Neural cell (in vitro differentiated cells): ENCODE measurements at regions not wholly inside any gene's neighbourhood (a gene's known extent, or its start where the extent isn't known, plus 50 kb on each side); places are given as distances from the start of the nearest gene placed in this dataset.

ENCODE experiments used
- H2AFZ ChIP-seq: fragments of 200-600, 300-800 bp; sonication (generic), shearing (Covaris generic); 2 replicates; pipeline ENCODE4 v1.6.0; 2014; ENCODE audit warnings: low read depth, mild to moderate bottlenecking, antibody characterized with exemption, low read length, moderate library complexity
- H3F3A ChIP-seq: fragments of 200-600 bp; shearing (Covaris generic); 2 replicates; pipeline ENCODE4 v1.6.1; 2016; ENCODE audit warnings: mild to moderate bottlenecking, moderate library complexity, mixed read lengths, antibody characterized with exemption, low read length; ENCODE audit not compliant: insufficient read depth, poor library complexity, severe bottlenecking
- H3K27ac ChIP-seq: fragments of 200-600, 300-800 bp; sonication (generic), shearing (Covaris generic); 2 replicates; pipeline ENCODE4 v1.5.1; 2014; ENCODE audit warnings: mild to moderate bottlenecking, low read length, moderate library complexity
- H3K27me3 ChIP-seq: fragments of 300-800, 200-600 bp; sonication (generic), shearing (Covaris generic); 2 replicates; pipeline ENCODE4 v1.6.0; 2014; ENCODE audit warnings: mild to moderate bottlenecking, low read depth, low read length, moderate library complexity; ENCODE audit not compliant: insufficient read depth
- H3K36me3 ChIP-seq: fragments of 300-800, 200-600 bp; sonication (generic), shearing (Covaris generic); 2 replicates; pipeline ENCODE4 v1.5.1; 2014; ENCODE audit warnings: mild to moderate bottlenecking, antibody characterized with exemption, low read length, moderate library complexity; ENCODE audit not compliant: insufficient read depth
- H3K4me2 ChIP-seq: fragments of 300-800, 200-600 bp; sonication (generic), shearing (Covaris generic); 2 replicates; pipeline ENCODE4 v1.6.0; 2014; ENCODE audit warnings: mild to moderate bottlenecking, low read length
- H3K4me3 ChIP-seq: fragments of 300-800, 200-600 bp; sonication (generic), shearing (Covaris generic); 2 replicates; pipeline ENCODE4 v1.5.1; 2014; ENCODE audit warnings: mild to moderate bottlenecking, low read length, moderate library complexity
- H3K79me2 ChIP-seq: fragments of 200-600 bp; shearing (Covaris generic); replicated peaks from 2 replicates; pipeline ENCODE4 v1.6.0; 2014; ENCODE audit warnings: mild to moderate bottlenecking, low read length, moderate library complexity; ENCODE audit not compliant: insufficient read depth
- H3K9ac ChIP-seq: fragments of 300-800, 200-600 bp; sonication (generic), shearing (Covaris generic); 2 replicates; pipeline ENCODE4 v1.6.1; 2016; ENCODE audit warnings: mild to moderate bottlenecking, low read length, mixed read lengths
- H3K9me2 ChIP-seq: fragments of 200-600 bp; shearing (Covaris generic); 2 replicates; pipeline ENCODE4 v1.6.1; 2016; ENCODE audit warnings: mild to moderate bottlenecking, low read length, mixed read lengths; ENCODE audit not compliant: insufficient read depth
- H3K9me3 ChIP-seq: fragments of 200-600, 300-800 bp; sonication (generic), shearing (Covaris generic); 2 replicates; pipeline ENCODE4 v1.6.1; 2016; ENCODE audit warnings: mild to moderate bottlenecking, mixed run types, low read length, moderate library complexity, mixed read lengths
- H4K20me1 ChIP-seq: fragments of 200-600 bp; shearing (Covaris generic); 2 replicates; pipeline ENCODE4 v1.6.1; 2016; ENCODE audit warnings: mild to moderate bottlenecking, mixed run types; ENCODE audit not compliant: insufficient read depth
- CTCF ChIP-seq: fragments of 450-650 bp; IDR thresholded peaks from 2 replicates; pipeline ENCODE4 v1.5.1; 2014; ENCODE audit warnings: antibody characterized with exemption, mild to moderate bottlenecking, moderate library complexity; ENCODE audit not compliant: poor library complexity, severe bottlenecking
- EP300 ChIP-seq: fragments of 450-650 bp; conservative IDR thresholded peaks from 2 replicates; pipeline ENCODE4 v1.6.1; 2014; ENCODE audit warnings: antibody characterized with exemption, mild to moderate bottlenecking, moderate library complexity; ENCODE audit not compliant: poor library complexity, severe bottlenecking
- EZH2 ChIP-seq: fragments of 200-600, 300-800 bp; shearing (Covaris generic), sonication (generic); IDR thresholded peaks from 2 replicates; pipeline ENCODE4 v1.6.1; 2014; ENCODE audit warnings: antibody characterized with exemption, low read length, borderline replicate concordance, mild to moderate bottlenecking; ENCODE audit not compliant: insufficient read depth, poor library complexity, severe bottlenecking
- MXI1 ChIP-seq: fragments of 450-650 bp; conservative IDR thresholded peaks from 2 replicates; pipeline ENCODE4 v1.6.1; 2014; ENCODE audit warnings: antibody characterized with exemption, mild to moderate bottlenecking; ENCODE audit not compliant: poor library complexity, severe bottlenecking
- POLR2AphosphoS5 ChIP-seq: IDR thresholded peaks from 2 replicates; pipeline ENCODE4 v1.6.1; 2012
- RAD21 ChIP-seq: fragments of 450-650 bp; conservative IDR thresholded peaks from 2 replicates; pipeline ENCODE4 v1.6.1; 2014; ENCODE audit warnings: antibody characterized with exemption, mild to moderate bottlenecking, moderate library complexity
- REST ChIP-seq: IDR thresholded peaks from 2 replicates; pipeline ENCODE4 v1.6.1; 2012; ENCODE audit warnings: borderline replicate concordance
- SMC3 ChIP-seq: fragments of 450-650 bp; conservative IDR thresholded peaks from 2 replicates; pipeline ENCODE4 v1.6.1; 2014; ENCODE audit warnings: antibody characterized with exemption, mild to moderate bottlenecking, moderate library complexity; ENCODE audit not compliant: poor library complexity
- TAF1 ChIP-seq: IDR thresholded peaks from 2 replicates; pipeline ENCODE4 v1.6.1; 2012; ENCODE audit warnings: low read depth

GRCh38 chr7:33685981-33686683 is 219.2 kb upstream of the BMPER start (continued):
- no peak for TF ChIP-seq CTCF

GRCh38 chr7:33687625-33688024 is 217.7 kb upstream of the BMPER start:
- H3K27me3 ChIP-seq = no peaks in the 10 kb centered on the region
- no peaks in the 10 kb centered on the region for H3K36me3 ChIP-seq
- H3K9me3 ChIP-seq = no peaks in the 10 kb centered on the region
- no peaks in the 10 kb centered on the region for H4K20me1 ChIP-seq
- TF ChIP-seq POLR2AphosphoS5 (no peak), TAF1 (no peak), CTCF (no peak), EZH2 (no peak)
- H3K4me3 ChIP-seq = no peak overlapping the region
- H3K4me2 ChIP-seq = no peak overlapping the region
- H3K79me2 ChIP-seq = no peaks in the 10 kb centered on the region
- no peaks in the 10 kb centered on the region for H3K9me2 ChIP-seq
- H3F3A ChIP-seq = no peaks in the 10 kb centered on the region
- H2AFZ ChIP-seq = no peak overlapping the region
- H3K27ac ChIP-seq = no peak overlapping the region
- no peak overlapping the region for H3K9ac ChIP-seq

- Histone ChIP-seq H2AFZ (no peak overlapping the region), H3K27me3 (no peaks in the 10 kb centered on the region), H3F3A (no peaks in the 10 kb centered on the region), H3K9me3 (no peaks in the 10 kb centered on the region), H3K36me3 (no peaks in the 10 kb centered on the region), H3K9me2 (no peaks in the 10 kb centered on the region), H3K79me2 (no peaks in the 10 kb centered on the region), H3K27ac (no peak overlapping the region), H4K20me1 (no peaks in the 10 kb centered on the region), H3K4me3 (no peak overlapping the region), H3K9ac (no peak overlapping the region), H3K4me2 (no peak overlapping the region)
- TF ChIP-seq EZH2 (no peak), CTCF (no peak), EP300 (no peak), TAF1 (no peak), RAD21 (no peak), MXI1 (no peak), SMC3 (no peak), REST (no peak), POLR2AphosphoS5 (no peak)
Observed at GRCh38 chr7:33691180-33691579, 214.2 kb upstream of the BMPER start.
